ENCODE measurements at regions not wholly inside any gene's neighbourhood (a gene's known extent, or its start where the extent isn't known, plus 50 kb on each side); places are given as distances from the start of the nearest gene placed in this dataset.

GRCh38 chr11:116466801-116467200 is 306.0 kb downstream of the BUD13 start:
- DNase-seq = no peak

GRCh38 chr11:116466191-116466590 is 306.6 kb downstream of the BUD13 start:
- no peak for DNase-seq

GRCh38 chr11:116465056-116465455 is 307.7 kb downstream of the BUD13 start:
- no peak for DNase-seq

GRCh38 chr11:116461789-116462188 is 311.0 kb downstream of the BUD13 start:
- no peak for DNase-seq

GRCh38 chr11:116460156-116460920 is 312.4 kb downstream of the BUD13 start:
- no peak for DNase-seq

- no peak for DNase-seq
Observed at GRCh38 chr11:116459185-116460045, 313.4 kb downstream of the BUD13 start.

- no peak for DNase-seq
Observed at GRCh38 chr11:116458546-116458945, 314.2 kb downstream of the BUD13 start.

- DNase-seq = no peak
Observed at GRCh38 chr11:116457336-116458007, 315.3 kb downstream of the BUD13 start.

- no peak for DNase-seq
Observed at GRCh38 chr11:116454951-116455350, 317.8 kb downstream of the BUD13 start.

GRCh38 chr11:116454020-116454645 is 318.7 kb downstream of the BUD13 start:
- peak; percentile 56 for DNase-seq

- no peak for DNase-seq
Observed at GRCh38 chr11:116452461-116452860, 320.3 kb downstream of the BUD13 start.

- no peak for DNase-seq
Observed at GRCh38 chr11:116449522-116449921, 323.3 kb downstream of the BUD13 start.

- DNase-seq = no peak
Observed at GRCh38 chr11:116446048-116446941, 326.5 kb downstream of the BUD13 start.

GRCh38 chr11:116445108-116446047 is 327.4 kb downstream of the BUD13 start:
- DNase-seq = no peak

- no peak for DNase-seq
Observed at GRCh38 chr11:116442238-116442752, 330.5 kb downstream of the BUD13 start.

GRCh38 chr11:116439361-116439677 is 333.5 kb downstream of the BUD13 start:
- no peak for DNase-seq

- DNase-seq = no peak
Observed at GRCh38 chr11:116438651-116439360, 334.0 kb downstream of the BUD13 start.

GRCh38 chr11:116434986-116435385 is 337.8 kb downstream of the BUD13 start:
- no peak for DNase-seq

GRCh38 chr11:116432301-116432700 is 340.5 kb downstream of the BUD13 start:
- DNase-seq = no peak

- DNase-seq = no peak
Observed at GRCh38 chr11:116431842-116432241, 340.9 kb downstream of the BUD13 start.
